ENCODE measurements at regions not wholly inside any gene's neighbourhood (a gene's known extent, or its start where the extent isn't known, plus 50 kb on each side); places are given as distances from the start of the nearest gene placed in this dataset.
A peak's percentile ranks its signal among the peaks of the same experiment; 100 is the strongest.

GRCh38 chr3:159825216-159825854 lies 163.3 kb upstream of the IL12A start:
- no peak overlapping the region for H3K4me3 ChIP-seq (ENCODE audit: low read length)
- no peak overlapping the region for H2AFZ ChIP-seq (ENCODE audit: low read length)
- TF ChIP-seq EZH2 (optimal IDR thresholded peaks at IDR 0.05; ENCODE audit: low read depth, low read length) (no peak), CTCF (IDR thresholded peaks at IDR 0.05; ENCODE audit: low read length) (no peak), EZH2phosphoT487 (IDR thresholded peaks at IDR 0.05; ENCODE audit: low read length) (no peak)
- H3K4me2 ChIP-seq (ENCODE audit: low read depth, low read length), result no peak overlapping the region
- H3K9me3 ChIP-seq (replicated peaks; ENCODE audit: insufficient read depth, low read length), result no peaks in the 10 kb centered on the region
- H3K79me2 ChIP-seq (ENCODE audit: low read length), result no peaks in the 10 kb centered on the region
- no peaks in the 10 kb centered on the region for H3K27me3 ChIP-seq (replicated peaks; ENCODE audit: insufficient read depth, low read length)
- no peaks in the 10 kb centered on the region for H3F3A ChIP-seq (ENCODE audit: insufficient read depth, low read length)
- no peak overlapping the region for H3K27ac ChIP-seq (ENCODE audit: low read length)
- no peaks in the 10 kb centered on the region for H3K9me2 ChIP-seq (replicated peaks; ENCODE audit: insufficient read depth, low read length)
- H3K36me3 ChIP-seq (replicated peaks; ENCODE audit: insufficient read depth, low read length), result no peaks in the 10 kb centered on the region
- H3K4me1 ChIP-seq (ENCODE audit: low read length), result no peaks in the 10 kb centered on the region
- no peaks in the 10 kb centered on the region for H4K20me1 ChIP-seq (ENCODE audit: insufficient read depth, low read length)
- no peak overlapping the region for H3K9ac ChIP-seq (ENCODE audit: low read length)
- DNase-seq, result no peak

- no peak overlapping the region for H3K27ac ChIP-seq (ENCODE audit: low read length)
- no peaks in the 10 kb centered on the region for H4K20me1 ChIP-seq (ENCODE audit: insufficient read depth, low read length)
- H3K27me3 ChIP-seq (replicated peaks; ENCODE audit: insufficient read depth, low read length), result no peaks in the 10 kb centered on the region
- peak; percentile 64 for DNase-seq
- no peaks in the 10 kb centered on the region for H3K36me3 ChIP-seq (replicated peaks; ENCODE audit: insufficient read depth, low read length)
- TF ChIP-seq EZH2 (optimal IDR thresholded peaks at IDR 0.05; ENCODE audit: low read depth, low read length) (no peak), CTCF (IDR thresholded peaks at IDR 0.05; ENCODE audit: low read length) (peak; percentile 68), EZH2phosphoT487 (IDR thresholded peaks at IDR 0.05; ENCODE audit: low read length) (no peak)
- H3K9ac ChIP-seq (ENCODE audit: low read length), result no peak overlapping the region
- H3K9me3 ChIP-seq (replicated peaks; ENCODE audit: insufficient read depth, low read length), result no peaks in the 10 kb centered on the region
- H3K9me2 ChIP-seq (replicated peaks; ENCODE audit: insufficient read depth, low read length), result no peaks in the 10 kb centered on the region
- H3K4me2 ChIP-seq (ENCODE audit: low read depth, low read length), result no peak overlapping the region
- peak overlapping the region; percentile 5; the same call in 1 of the 2 replicates for H2AFZ ChIP-seq (ENCODE audit: low read length)
- H3K4me1 ChIP-seq (ENCODE audit: low read length), result no peaks in the 10 kb centered on the region
- no peaks in the 10 kb centered on the region for H3K79me2 ChIP-seq (ENCODE audit: low read length)
- H3K4me3 ChIP-seq (ENCODE audit: low read length), result no peak overlapping the region
- no peaks in the 10 kb centered on the region for H3F3A ChIP-seq (ENCODE audit: insufficient read depth, low read length)
Observed at GRCh38 chr3:159828542-159828943, 160.1 kb upstream of the IL12A start.

- H3F3A ChIP-seq (ENCODE audit: insufficient read depth, low read length), result no peaks in the 10 kb centered on the region
- no peak overlapping the region for H3K9ac ChIP-seq (ENCODE audit: low read length)
- no peaks in the 10 kb centered on the region for H3K79me2 ChIP-seq (ENCODE audit: low read length)
- no peaks in the 10 kb centered on the region for H3K9me2 ChIP-seq (replicated peaks; ENCODE audit: insufficient read depth, low read length)
- H3K36me3 ChIP-seq (replicated peaks; ENCODE audit: insufficient read depth, low read length), result no peaks in the 10 kb centered on the region
- no peaks in the 10 kb centered on the region for H4K20me1 ChIP-seq (ENCODE audit: insufficient read depth, low read length)
- TF ChIP-seq EZH2phosphoT487 (IDR thresholded peaks at IDR 0.05; ENCODE audit: low read length), result no peak
- no peak for TF ChIP-seq EZH2 (optimal IDR thresholded peaks at IDR 0.05; ENCODE audit: low read depth, low read length)
- TF ChIP-seq CTCF (IDR thresholded peaks at IDR 0.05; ENCODE audit: low read length), result no peak
- H3K4me1 ChIP-seq (ENCODE audit: low read length), result no peaks in the 10 kb centered on the region
- H3K4me2 ChIP-seq (ENCODE audit: low read depth, low read length), result no peak overlapping the region
- DNase-seq, result no peak
- H2AFZ ChIP-seq (ENCODE audit: low read length), result 0 out of 2 replicates have a peak overlapping the region, but pooled peaks have one; percentile 5
- no peak overlapping the region for H3K4me3 ChIP-seq (ENCODE audit: low read length)
- H3K9me3 ChIP-seq (replicated peaks; ENCODE audit: insufficient read depth, low read length), result no peaks in the 10 kb centered on the region
- no peaks in the 10 kb centered on the region for H3K27me3 ChIP-seq (replicated peaks; ENCODE audit: insufficient read depth, low read length)
- H3K27ac ChIP-seq (ENCODE audit: low read length), result no peak overlapping the region
Observed at GRCh38 chr3:159829056-159829455, 159.6 kb upstream of the IL12A start.

All from MM.1S (cell line).